A673 (cell line): ENCODE measurements at regions not wholly inside any gene's neighbourhood (a gene's known extent, or its start where the extent isn't known, plus 50 kb on each side); places are given as distances from the start of the nearest gene placed in this dataset.

ENCODE experiments used
- BruUV-seq: library from RNA; stranded (reverse); fragments of 400-500 nt; replicated peaks from 2 replicates; lab custom pipeline; 2021; lab: Mats Ljungman, UMichigan
- CTCF ChIA-PET: fragments of 300-600 bp; sonication (Branson Sonifier 250); formaldehyde crosslinking; loops from one replicate; lab custom pipeline; 2022; ENCODE audit warnings: antibody characterized with exemption; lab: Charles Lee
- POLR2A ChIA-PET: fragments of 300-600 bp; sonication (Branson Sonifier 250); formaldehyde crosslinking; loops from one replicate; lab custom pipeline; 2022; ENCODE audit warnings: antibody characterized with exemption; ENCODE audit not compliant: low non-redundant PET; lab: Charles Lee
- DNase-seq: peaks from one replicate; pipeline ENCODE4 v3.0.0-alpha.2; 2015; ENCODE audit warnings: low spot score
- H3K27ac ChIP-seq: fragments of 200-600 bp; sonication (generic); 2 replicates; pipeline ENCODE4 v1.5.1; 2016; ENCODE audit warnings: mixed run types, low read depth, mild to moderate bottlenecking, mixed read lengths, antibody characterized with exemption, low read length; ENCODE audit not compliant: poor library complexity, severe bottlenecking
- H3K27me3 ChIP-seq: fragments of 200-600 bp; sonication (generic); replicated peaks from 2 replicates; pipeline ENCODE4 v1.6.1; 2017; ENCODE audit warnings: mixed run types, low read depth, mild to moderate bottlenecking, mixed read lengths, antibody characterized with exemption, low read length; ENCODE audit not compliant: insufficient read depth, poor library complexity
- H3K36me3 ChIP-seq: fragments of 200-600 bp; sonication (generic); 2 replicates; pipeline ENCODE4 v1.6.1; 2016; ENCODE audit warnings: mixed run types, mild to moderate bottlenecking, mixed read lengths, antibody characterized with exemption, low read length; ENCODE audit not compliant: insufficient read depth, poor library complexity, severe bottlenecking
- H3K4me1 ChIP-seq: fragments of 200-600 bp; sonication (generic); 2 replicates; pipeline ENCODE4 v1.6.1; 2017; ENCODE audit warnings: mixed run types, mild to moderate bottlenecking, mixed read lengths, antibody characterized with exemption, low read length; ENCODE audit not compliant: insufficient read depth, poor library complexity, severe bottlenecking
- H3K4me3 ChIP-seq: fragments of 200-600 bp; sonication (generic); 2 replicates; pipeline ENCODE4 v1.5.1; 2016; ENCODE audit warnings: low read depth, mixed run types, mild to moderate bottlenecking, mixed read lengths, low read length; ENCODE audit not compliant: poor library complexity, severe bottlenecking
- H3K9me3 ChIP-seq: fragments of 200-600 bp; sonication (generic); 2 replicates; pipeline ENCODE4 v1.6.1; 2016; ENCODE audit warnings: mixed run types, low read depth, mild to moderate bottlenecking, mixed read lengths, antibody characterized with exemption, low read length; ENCODE audit not compliant: poor library complexity, severe bottlenecking
- CTCF ChIP-seq: fragments of 300-800, 200-600 bp; sonication (generic); conservative IDR thresholded peaks from 2 replicates; pipeline ENCODE4 v1.5.1; 2017; ENCODE audit warnings: low read depth, mild to moderate bottlenecking, antibody characterized with exemption, low read length, moderate library complexity, mixed read lengths
- EZH2 ChIP-seq: fragments of 200-600 bp; sonication (generic); IDR thresholded peaks from 2 replicates; pipeline ENCODE4 v1.6.1; 2017; ENCODE audit warnings: borderline replicate concordance, low read depth, mild to moderate bottlenecking, mixed read lengths, antibody characterized with exemption, low read length; ENCODE audit not compliant: poor library complexity, severe bottlenecking
- intact Hi-C: fragments of 100-400 bp; cut with micrococcal nuclease; formaldehyde crosslinking; loops from one replicate; pipeline ENCODE4 v1.10.0; 2022; ENCODE audit not compliant: unreplicated experiment

- H3K9me3 ChIP-seq, result no peaks in the 10 kb centered on the region
- ChIA-PET CTCF (no interaction called here), POLR2A (interaction anchor here (0.6 kb wide), 1 partner anchor 432 kb away, joined by 3 read pairs; the partner anchor contains the start of gene MFSD1)
- H3K36me3 ChIP-seq, result no peaks in the 10 kb centered on the region
- no peak overlapping the region for H3K4me3 ChIP-seq
- no peaks in the 10 kb centered on the region for H3K27me3 ChIP-seq
- no peak for DNase-seq
- no TSS peak for BruUV-seq
- intact Hi-C loops, result no loop called here
- no peak for TF ChIP-seq EZH2
- TF ChIP-seq CTCF, result no peak
- H3K4me1 ChIP-seq, result peaks cover 16% of the 10 kb centered on the region
- no peak overlapping the region for H3K27ac ChIP-seq
Observed at GRCh38 chr3:159234306-159234705, 432.5 kb downstream of the MFSD1 start.

GRCh38 chr3:159236321-159236720, 434.5 kb downstream of the MFSD1 start:
- ChIA-PET POLR2A (no interaction called here), CTCF (interaction anchor here (0.6 kb wide), 1 partner anchor 12 kb away, joined by 3 read pairs; no protein-coding TSS in a partner anchor)
- DNase-seq, result peak; percentile 60
- no TSS peak for BruUV-seq
- Histone ChIP-seq H3K9me3 (no peaks in the 10 kb centered on the region), H3K36me3 (no peaks in the 10 kb centered on the region), H3K27ac (no peak overlapping the region), H3K27me3 (no peaks in the 10 kb centered on the region), H3K4me1 (peaks cover 16% of the 10 kb centered on the region), H3K4me3 (no peak overlapping the region)
- intact Hi-C loops, result no loop called here
- TF ChIP-seq EZH2 (no peak), CTCF (no peak)

- no peak overlapping the region for H3K27ac ChIP-seq
- no peak for DNase-seq
- TF ChIP-seq CTCF, result no peak
- TF ChIP-seq EZH2, result no peak
- ChIA-PET POLR2A (no interaction called here), CTCF (no interaction called here)
- H3K4me3 ChIP-seq, result no peak overlapping the region
- H3K27me3 ChIP-seq, result no peaks in the 10 kb centered on the region
- H3K9me3 ChIP-seq, result no peaks in the 10 kb centered on the region
- no peaks in the 10 kb centered on the region for H3K36me3 ChIP-seq
- BruUV-seq, result no TSS peak
- peaks cover 16% of the 10 kb centered on the region for H3K4me1 ChIP-seq
- intact Hi-C loops, result no loop called here
Observed at GRCh38 chr3:159237226-159237625, 435.4 kb downstream of the MFSD1 start.
